Suprapubic skin (tissue), 4 donors: ENCODE measurements at regions not wholly inside any gene's neighbourhood (a gene's known extent, or its start where the extent isn't known, plus 50 kb on each side); places are given as distances from the start of the nearest gene placed in this dataset.

ENCODE experiments used
- DNase-seq, 2 donors: peaks; one replicate each; pipeline ENCODE4 v3.0.0-alpha.2; 2019; ENCODE audit warnings: low spot score in 2 of 2
- H3K27ac ChIP-seq: fragments of 200-600 bp; sonication (generic); one replicate; pipeline ENCODE4 v1.5.1; 2019
- H3K27me3 ChIP-seq: fragments of 200-600 bp; sonication (generic); one replicate; pipeline ENCODE4 v1.5.1; 2019
- H3K36me3 ChIP-seq: fragments of 200-600 bp; sonication (generic); one replicate; pipeline ENCODE4 v1.5.1; 2019
- H3K4me1 ChIP-seq: fragments of 200-600 bp; sonication (generic); one replicate; pipeline ENCODE4 v1.5.1; 2019
- H3K4me3 ChIP-seq: fragments of 200-600 bp; sonication (generic); one replicate; pipeline ENCODE4 v1.5.1; 2019; ENCODE audit warnings: mild to moderate bottlenecking
- H3K9me3 ChIP-seq: fragments of 200-600 bp; sonication (generic); one replicate; pipeline ENCODE4 v1.5.1; 2019
- CTCF ChIP-seq, 2 donors: fragments of 200-600 bp in 1 of 2; fragments of 450-650 bp in 1 of 2; sonication (generic) in 1 of 2; IDR thresholded peaks; one replicate each; pipeline ENCODE4 v1.5.1; 2016 to 2019; ENCODE audit warnings: antibody characterized with exemption in 2 of 2, mild to moderate bottlenecking in 1 of 2, moderate library complexity in 1 of 2
- EP300 ChIP-seq: sonication (generic); formaldehyde crosslinking; IDR thresholded peaks from one replicate; pipeline ENCODE4 v1.6.1; 2017; ENCODE audit warnings: antibody characterized with exemption
- POLR2A ChIP-seq, 2 donors: fragments of 450-650 bp; IDR thresholded peaks; one replicate each; pipeline ENCODE4 v1.6.1; 2017; ENCODE audit warnings: antibody characterized with exemption in 2 of 2, mild to moderate bottlenecking in 2 of 2, moderate library complexity in 2 of 2
- POLR2AphosphoS5 ChIP-seq, 3 donors: sonication (generic); formaldehyde crosslinking; IDR thresholded peaks; one replicate each; pipeline ENCODE4 v1.6.1; 2017; ENCODE audit warnings: antibody characterized with exemption in 3 of 3
- WGBS: methylation state at CpG from one replicate; pipeline ENCODE4 v1.1.5; 2018; 5-methylcytosine and 5-hydroxymethylcytosine counted together

GRCh38 chr11:112523951-112524350 lies 263.3 kb upstream of the PLET1 start:
- H3K27me3 ChIP-seq, result peaks cover 4% of the 10 kb centered on the region
- 65% methylated on average over 2 of the region's 2 CpGs for WGBS
- no peak for DNase-seq
- H3K4me3 ChIP-seq, result no peak overlapping the region
- no peaks in the 10 kb centered on the region for H3K9me3 ChIP-seq
- H3K4me1 ChIP-seq, result peaks cover 26% of the 10 kb centered on the region
- TF ChIP-seq POLR2AphosphoS5 (IDR thresholded peaks at IDR 0.05), result no peak
- no peak overlapping the region for H3K27ac ChIP-seq
- no peaks in the 10 kb centered on the region for H3K36me3 ChIP-seq

- no peaks in the 10 kb centered on the region for H3K9me3 ChIP-seq
- DNase-seq, result no peak
These were observed 264.1 kb upstream of the PLET1 start for GRCh38 chr11:112524798-112525197.

GRCh38 chr11:112525270-112525669 lies 264.6 kb upstream of the PLET1 start:
- Histone ChIP-seq H3K4me1 (peaks cover 26% of the 10 kb centered on the region), H3K27me3 (peaks cover 7% of the 10 kb centered on the region), H3K4me3 (no peak overlapping the region), H3K36me3 (no peaks in the 10 kb centered on the region), H3K27ac (no peak overlapping the region), H3K9me3 (no peaks in the 10 kb centered on the region)
- DNase-seq, result peak in 1 of 2 donors; percentile 73
- WGBS, result 30% methylated on average over 5 of the region's 5 CpGs
- TF ChIP-seq EP300 (no peak), POLR2AphosphoS5 (IDR thresholded peaks at IDR 0.05) (no peak), POLR2A (IDR thresholded peaks at IDR 0.05) (no peak), CTCF (IDR thresholded peaks at IDR 0.05) (no peak)

More at GRCh38 chr11:112524798-112525197, 264.1 kb upstream of the PLET1 start:
- no peak for TF ChIP-seq POLR2AphosphoS5 (IDR thresholded peaks at IDR 0.05)
- TF ChIP-seq CTCF (IDR thresholded peaks at IDR 0.05), result no peak
- TF ChIP-seq EP300, result no peak
- no peak for TF ChIP-seq POLR2A (IDR thresholded peaks at IDR 0.05)
- Histone ChIP-seq H3K27ac (no peak overlapping the region), H3K4me3 (no peak overlapping the region), H3K36me3 (no peaks in the 10 kb centered on the region), H3K4me1 (peaks cover 26% of the 10 kb centered on the region), H3K27me3 (peaks cover 6% of the 10 kb centered on the region)
- 64% methylated on average over 4 of the region's 4 CpGs for WGBS

GRCh38 chr11:112525844-112526590 lies 265.4 kb upstream of the PLET1 start:
- 63% methylated on average over 7 of the region's 7 CpGs for WGBS
- Histone ChIP-seq H3K9me3 (no peaks in the 10 kb centered on the region), H3K27me3 (peaks cover 7% of the 10 kb centered on the region), H3K36me3 (no peaks in the 10 kb centered on the region), H3K4me3 (no peak overlapping the region), H3K4me1 (peaks cover 26% of the 10 kb centered on the region), H3K27ac (no peak overlapping the region)
- DNase-seq, result no peak
- no peak for TF ChIP-seq POLR2AphosphoS5 (IDR thresholded peaks at IDR 0.05)
- TF ChIP-seq CTCF (IDR thresholded peaks at IDR 0.05), result no peak
- TF ChIP-seq POLR2A (IDR thresholded peaks at IDR 0.05), result no peak
- TF ChIP-seq EP300, result no peak

- peaks cover 26% of the 10 kb centered on the region for H3K4me1 ChIP-seq
- H3K27ac ChIP-seq, result no peak overlapping the region
- no peaks in the 10 kb centered on the region for H3K9me3 ChIP-seq
- no peak for DNase-seq
- H3K27me3 ChIP-seq, result peaks cover 7% of the 10 kb centered on the region
- WGBS, result 44% methylated on average over 2 of the region's 2 CpGs
- no peak overlapping the region for H3K4me3 ChIP-seq
- no peaks in the 10 kb centered on the region for H3K36me3 ChIP-seq
- no peak for TF ChIP-seq EP300
- no peak for TF ChIP-seq POLR2A (IDR thresholded peaks at IDR 0.05)
- no peak for TF ChIP-seq POLR2AphosphoS5 (IDR thresholded peaks at IDR 0.05)
- no peak for TF ChIP-seq CTCF (IDR thresholded peaks at IDR 0.05)
These were observed 266.2 kb upstream of the PLET1 start for GRCh38 chr11:112526699-112527416.
